SH-SY5Y (cell line): ENCODE measurements at regions not wholly inside any gene's neighbourhood (a gene's known extent, or its start where the extent isn't known, plus 50 kb on each side); places are given as distances from the start of the nearest gene placed in this dataset.

Experiments used
- GATA2 ChIP-seq: IDR thresholded peaks from 2 replicates; pipeline ENCODE4 v1.6.1; 2011; ENCODE audit warnings: mild to moderate bottlenecking, low read depth, low read length
- GATA3 ChIP-seq: IDR thresholded peaks from 2 replicates; pipeline ENCODE4 v1.6.1; 2011; ENCODE audit warnings: low read depth, mild to moderate bottlenecking, low read length, moderate library complexity

GRCh38 chr18:37796823-37797349 is 231.3 kb upstream of the CELF4 start:
- TF ChIP-seq GATA2 (no peak), GATA3 (no peak)
